22Rv1 (cell line): ENCODE measurements at regions not wholly inside any gene's neighbourhood (a gene's known extent, or its start where the extent isn't known, plus 50 kb on each side); places are given as distances from the start of the nearest gene placed in this dataset.
A peak's percentile ranks its signal among the peaks of the same experiment; 100 is the strongest.
"Not testable (repeated sequence)": the region's sequence is repeated elsewhere in the genome, so short reads cannot be mapped to it uniquely, and the experiment has no call there.

Source experiments
- H3K27ac ChIP-seq: fragments of 450-650 bp; 2 replicates; pipeline ENCODE4 v1.5.1; 2017
- TF ChIP-seq, protein P1 (sequence below): fragments of 450-650 bp; IDR thresholded peaks from 2 replicates; pipeline ENCODE4 v1.5.1; 2017; ENCODE audit warnings: mild to moderate bottlenecking

DNA sequence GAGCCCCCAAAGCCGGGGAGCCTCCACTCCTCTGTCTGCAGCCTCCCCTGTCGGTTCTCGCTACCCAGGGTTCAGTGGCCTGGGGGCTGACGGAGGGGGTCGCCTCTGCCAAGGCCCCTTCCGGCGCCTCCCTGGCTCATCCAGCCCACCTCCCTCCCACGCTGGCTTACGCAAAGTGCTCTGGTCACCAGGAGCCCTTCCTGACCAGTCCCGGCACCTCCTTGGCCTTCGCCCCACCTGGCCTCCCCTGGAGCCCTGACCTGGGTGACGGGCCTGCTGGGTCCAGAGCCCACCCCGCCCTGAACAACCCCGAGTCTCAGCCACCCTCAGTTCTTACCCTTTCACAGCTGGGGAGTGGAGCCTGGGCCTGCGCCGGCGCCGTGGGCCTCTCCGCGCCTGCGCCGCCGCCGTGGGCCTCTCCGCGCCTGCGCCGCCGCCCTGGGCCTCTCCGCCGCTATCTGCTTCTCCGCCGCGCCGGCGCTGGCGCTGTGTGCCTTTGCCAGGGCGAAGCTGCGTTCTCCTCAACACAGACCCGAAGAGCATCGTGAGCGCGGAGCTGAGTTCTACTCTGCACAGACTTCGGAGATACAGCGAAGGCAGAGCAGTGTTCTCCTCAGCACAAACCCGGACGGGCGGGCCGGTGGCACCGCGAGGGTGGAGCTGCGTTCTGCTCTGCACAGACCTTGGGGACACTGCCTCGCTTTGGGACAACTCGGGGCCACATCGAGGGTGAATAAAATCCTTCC lies 247.6 kb downstream of the TP53TG3F start:
- TF ChIP-seq, protein P1, sequence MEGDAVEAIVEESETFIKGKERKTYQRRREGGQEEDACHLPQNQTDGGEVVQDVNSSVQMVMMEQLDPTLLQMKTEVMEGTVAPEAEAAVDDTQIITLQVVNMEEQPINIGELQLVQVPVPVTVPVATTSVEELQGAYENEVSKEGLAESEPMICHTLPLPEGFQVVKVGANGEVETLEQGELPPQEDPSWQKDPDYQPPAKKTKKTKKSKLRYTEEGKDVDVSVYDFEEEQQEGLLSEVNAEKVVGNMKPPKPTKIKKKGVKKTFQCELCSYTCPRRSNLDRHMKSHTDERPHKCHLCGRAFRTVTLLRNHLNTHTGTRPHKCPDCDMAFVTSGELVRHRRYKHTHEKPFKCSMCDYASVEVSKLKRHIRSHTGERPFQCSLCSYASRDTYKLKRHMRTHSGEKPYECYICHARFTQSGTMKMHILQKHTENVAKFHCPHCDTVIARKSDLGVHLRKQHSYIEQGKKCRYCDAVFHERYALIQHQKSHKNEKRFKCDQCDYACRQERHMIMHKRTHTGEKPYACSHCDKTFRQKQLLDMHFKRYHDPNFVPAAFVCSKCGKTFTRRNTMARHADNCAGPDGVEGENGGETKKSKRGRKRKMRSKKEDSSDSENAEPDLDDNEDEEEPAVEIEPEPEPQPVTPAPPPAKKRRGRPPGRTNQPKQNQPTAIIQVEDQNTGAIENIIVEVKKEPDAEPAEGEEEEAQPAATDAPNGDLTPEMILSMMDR: peak; percentile 20; the same call in 1 of the 2 replicates
- H3K27ac ChIP-seq: peak overlapping the region; percentile 69

DNA sequence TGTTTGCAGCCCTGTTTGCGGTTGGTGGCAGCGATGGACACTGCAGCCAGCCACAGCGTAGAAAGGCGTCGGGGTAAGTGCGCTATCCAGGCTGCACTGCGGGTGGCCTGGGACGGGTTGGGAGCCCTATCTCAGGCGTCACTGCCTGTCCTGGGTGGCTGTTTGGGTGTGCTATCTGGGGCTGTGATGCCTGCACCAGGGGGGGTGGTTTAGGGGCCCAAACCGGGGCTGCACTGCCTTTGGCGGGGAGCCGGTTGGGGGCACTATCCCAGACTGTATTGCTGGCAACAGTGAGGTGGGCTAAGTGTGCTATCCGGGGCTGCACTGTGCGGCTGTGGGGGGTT lies 248.2 kb downstream of the TP53TG3F start:
- H3K27ac ChIP-seq: peak overlapping the region; percentile 69

DNA sequence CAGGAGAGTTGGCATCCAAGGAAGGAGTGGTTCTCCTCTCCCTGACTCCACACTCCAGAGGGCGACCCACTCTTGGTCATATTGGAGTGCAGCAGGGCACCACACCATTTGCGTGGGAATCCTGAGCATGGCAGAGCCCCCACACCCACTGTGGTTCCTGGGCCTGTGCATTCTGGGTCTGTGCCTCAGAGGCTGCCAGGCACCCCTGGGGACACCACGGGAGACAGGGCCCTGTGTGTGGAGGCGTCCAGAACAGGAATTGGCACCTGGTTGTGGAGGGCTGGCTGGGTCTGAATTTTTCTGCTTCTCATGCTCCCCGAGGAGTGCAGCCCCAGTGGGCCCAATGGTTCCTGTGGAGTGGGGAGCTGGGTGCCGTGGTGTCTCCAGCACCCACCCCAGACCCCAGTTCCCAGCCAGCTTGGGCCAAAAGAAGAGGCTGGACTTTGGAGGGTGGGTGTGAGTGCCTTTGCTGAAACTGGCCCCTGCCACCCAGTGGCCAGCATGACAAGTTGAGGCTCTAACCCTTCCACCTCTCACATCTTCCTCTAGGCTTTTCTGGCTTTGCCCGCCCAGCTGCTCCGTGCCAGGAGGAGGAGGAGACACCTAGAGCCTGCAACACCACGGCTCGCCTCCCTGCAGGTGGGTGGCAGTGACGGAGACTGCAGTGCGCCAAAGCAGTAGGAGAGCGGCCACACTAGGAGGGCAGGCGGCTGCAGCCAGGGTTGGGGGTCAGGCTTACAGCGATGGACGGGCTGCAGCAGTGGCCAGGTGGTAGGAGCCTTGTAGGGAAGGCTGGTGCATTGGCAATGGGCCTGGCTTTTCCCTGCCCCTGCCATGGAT lies 250.7 kb downstream of the TP53TG3F start:
- not testable (repeated sequence) for H3K27ac ChIP-seq

DNA sequence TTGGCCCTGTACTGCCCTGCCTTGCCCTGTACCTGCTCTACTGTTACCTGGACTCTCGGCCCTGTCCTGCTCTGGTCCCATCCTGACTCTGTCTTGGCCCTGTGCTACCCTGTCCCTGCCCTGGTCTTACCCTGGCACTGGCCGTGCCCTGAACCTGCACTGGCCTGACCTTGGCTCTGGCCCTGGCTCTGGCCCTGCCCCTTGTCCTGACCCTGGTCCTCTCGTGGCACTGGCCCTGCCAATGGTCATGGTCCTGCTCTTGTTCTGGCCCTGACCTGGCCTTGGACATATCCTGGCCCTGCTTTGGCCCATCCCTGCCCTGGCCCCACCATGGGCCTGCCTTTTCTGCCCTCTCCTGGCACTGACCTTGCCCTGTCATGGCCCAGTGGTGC lies 251.3 kb downstream of the TP53TG3F start:
- H3K27ac ChIP-seq: not testable (repeated sequence)

DNA sequence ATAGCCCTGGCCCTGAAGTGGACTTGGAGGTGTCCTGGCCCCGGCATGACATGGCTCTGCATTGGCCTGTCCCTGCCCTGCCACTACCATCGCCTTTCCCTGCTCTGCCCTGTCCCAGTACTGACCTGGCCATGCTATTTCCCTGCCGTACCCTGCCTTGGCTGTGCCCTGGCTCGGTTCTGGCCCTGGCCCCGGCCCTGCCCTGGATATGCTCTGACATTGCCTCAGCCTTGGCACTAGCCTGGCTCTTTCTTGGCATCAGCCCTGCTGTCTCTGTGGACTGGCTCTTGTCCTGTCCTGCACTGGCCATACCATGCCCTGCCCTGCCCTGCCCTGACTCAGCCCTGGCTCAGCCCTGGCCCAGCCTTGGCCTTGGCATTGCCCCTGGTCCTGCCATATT lies 252.2 kb downstream of the TP53TG3F start:
- H3K27ac ChIP-seq: not testable (repeated sequence)

DNA sequence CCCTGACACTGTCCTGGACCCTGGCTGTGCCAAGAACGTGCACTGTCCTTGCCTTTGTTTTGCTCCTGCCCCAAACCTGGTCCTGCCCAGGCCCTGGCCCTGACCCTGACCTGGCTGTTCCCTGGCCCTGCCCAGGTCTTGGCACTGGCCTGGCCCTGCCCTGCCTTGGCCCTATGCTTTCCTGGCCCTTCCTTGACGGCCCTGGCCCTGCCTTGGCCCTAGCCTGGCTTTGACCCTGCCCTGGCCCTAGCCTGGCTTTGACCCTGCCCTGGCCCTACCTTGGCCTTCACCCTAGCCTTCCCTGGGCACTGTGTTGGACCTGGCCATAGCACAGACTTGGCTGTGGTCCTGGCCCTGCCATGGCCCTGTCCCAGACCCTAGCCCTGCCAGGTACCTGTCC lies 252.9 kb downstream of the TP53TG3F start:
- not testable (repeated sequence) for H3K27ac ChIP-seq

DNA sequence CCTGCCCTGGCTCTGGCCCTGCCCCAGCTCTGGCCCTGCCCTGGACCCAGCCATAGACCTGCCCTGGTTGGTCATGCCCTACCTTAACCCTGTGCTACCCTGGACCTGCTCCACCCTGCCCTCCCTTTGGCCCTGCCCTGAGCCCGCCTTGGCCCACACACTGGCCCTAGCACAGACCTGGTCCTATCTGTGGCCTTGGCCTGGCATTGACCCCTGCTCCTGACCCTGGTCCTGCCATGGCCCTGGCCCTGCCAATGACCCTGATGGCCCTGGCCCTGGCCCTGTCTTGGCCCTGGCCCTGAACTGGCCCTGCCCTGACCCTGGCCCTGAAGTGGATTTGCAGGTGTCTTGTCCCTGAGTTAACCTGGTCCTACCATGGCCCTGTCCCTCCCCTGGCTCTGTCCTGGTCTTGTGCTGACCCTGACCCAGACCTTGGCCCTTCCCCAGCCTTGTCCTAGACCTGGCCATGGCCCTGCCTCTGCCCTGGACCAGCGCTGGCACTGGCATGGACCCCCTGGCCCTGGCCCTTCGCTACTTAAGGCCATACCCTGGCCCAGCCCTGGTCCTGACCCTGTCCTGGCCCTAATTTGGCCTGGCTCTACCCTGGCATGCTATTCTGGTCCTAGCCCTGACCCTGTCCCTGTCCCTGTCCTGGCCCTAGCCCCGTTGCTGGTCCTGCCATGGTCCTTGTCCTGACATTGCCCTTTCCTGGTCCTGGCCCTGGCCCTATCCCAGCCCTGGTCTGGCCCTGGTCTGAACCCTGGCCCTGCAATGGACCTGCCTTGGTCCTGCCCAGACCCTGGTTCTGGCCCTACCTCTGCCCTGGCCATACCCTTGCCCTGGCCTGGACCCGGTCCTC lies 253.7 kb downstream of the TP53TG3F start:
- H3K27ac ChIP-seq: not testable (repeated sequence)

DNA sequence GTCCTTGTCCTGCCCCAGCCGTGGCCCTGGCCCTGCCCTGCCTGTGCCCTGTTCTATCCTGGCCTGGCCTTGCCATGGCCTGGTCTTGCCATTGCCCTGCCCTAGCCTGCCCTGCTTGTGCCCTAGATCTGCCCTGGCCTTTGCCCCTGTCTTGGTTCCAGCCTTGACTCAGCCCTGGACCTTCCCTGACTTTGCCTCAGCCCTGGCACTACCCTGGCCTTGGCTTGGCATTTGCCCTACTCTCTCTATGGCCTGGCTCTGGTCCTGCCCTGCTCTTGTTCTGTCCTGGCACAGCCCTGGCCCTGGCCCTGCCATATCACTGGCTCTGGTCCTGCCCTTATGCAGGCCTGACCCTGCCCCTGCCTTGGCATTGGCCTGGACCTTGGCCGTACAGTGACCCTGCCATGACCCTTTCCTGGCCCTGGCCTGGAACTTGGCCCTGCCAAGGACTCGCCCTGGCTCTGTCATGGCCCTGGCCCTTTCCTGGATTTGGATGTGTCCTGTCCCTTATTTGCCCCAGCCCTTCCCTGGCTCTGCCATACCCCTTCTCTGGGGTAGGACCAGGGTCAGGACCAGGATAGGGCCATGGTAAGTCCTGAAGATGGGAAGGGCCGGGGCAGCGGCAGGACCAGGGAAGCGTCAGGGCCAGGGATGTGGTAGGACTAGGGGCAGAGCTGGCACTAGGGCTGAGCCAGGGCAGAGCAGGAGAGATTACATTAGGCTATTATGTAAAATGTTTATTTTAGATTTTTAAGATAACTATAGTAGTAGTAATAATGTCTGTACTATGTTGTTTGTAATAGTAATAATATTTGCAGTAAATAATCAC lies 254.5 kb downstream of the TP53TG3F start:
- not testable (repeated sequence) for H3K27ac ChIP-seq

DNA sequence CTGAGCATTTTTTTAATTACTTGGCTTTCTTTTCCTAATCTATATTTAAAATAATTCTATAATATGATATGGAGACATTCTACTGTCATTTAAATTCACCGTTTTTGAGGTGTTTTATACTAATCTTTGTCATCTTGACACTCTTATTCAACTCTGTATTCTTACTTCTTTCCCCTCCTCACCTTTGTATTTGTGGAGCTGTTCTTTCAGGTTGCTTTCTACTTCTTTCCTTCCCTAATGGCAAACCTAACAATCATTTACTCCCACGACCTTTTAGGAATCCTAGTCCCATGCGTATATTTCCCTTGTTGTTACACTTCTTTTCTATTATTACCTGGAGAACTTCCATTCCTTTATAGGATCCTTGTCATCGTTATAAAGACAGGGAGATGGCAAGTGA lies 271.8 kb downstream of the TP53TG3F start:
- H3K27ac ChIP-seq: not testable (repeated sequence)

DNA sequence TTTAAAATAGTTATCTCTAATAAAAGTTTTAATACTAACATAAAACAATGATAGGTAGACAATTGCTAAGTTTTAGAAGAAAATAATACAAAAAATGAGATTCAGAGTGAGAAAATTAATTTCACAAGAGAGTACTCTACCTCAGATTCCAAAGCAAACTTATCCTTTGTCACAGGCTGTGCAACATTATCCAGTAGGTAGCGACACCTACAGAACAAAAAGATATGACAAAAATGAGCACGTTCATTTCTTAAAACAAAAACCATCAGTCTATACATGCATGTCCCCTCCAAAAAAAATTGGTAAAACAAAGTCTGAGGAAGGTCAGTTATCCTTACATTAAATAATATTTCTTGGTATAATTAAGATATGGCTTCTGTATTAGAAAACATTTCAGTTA lies 275.2 kb downstream of the TP53TG3F start:
- not testable (repeated sequence) for H3K27ac ChIP-seq

DNA sequence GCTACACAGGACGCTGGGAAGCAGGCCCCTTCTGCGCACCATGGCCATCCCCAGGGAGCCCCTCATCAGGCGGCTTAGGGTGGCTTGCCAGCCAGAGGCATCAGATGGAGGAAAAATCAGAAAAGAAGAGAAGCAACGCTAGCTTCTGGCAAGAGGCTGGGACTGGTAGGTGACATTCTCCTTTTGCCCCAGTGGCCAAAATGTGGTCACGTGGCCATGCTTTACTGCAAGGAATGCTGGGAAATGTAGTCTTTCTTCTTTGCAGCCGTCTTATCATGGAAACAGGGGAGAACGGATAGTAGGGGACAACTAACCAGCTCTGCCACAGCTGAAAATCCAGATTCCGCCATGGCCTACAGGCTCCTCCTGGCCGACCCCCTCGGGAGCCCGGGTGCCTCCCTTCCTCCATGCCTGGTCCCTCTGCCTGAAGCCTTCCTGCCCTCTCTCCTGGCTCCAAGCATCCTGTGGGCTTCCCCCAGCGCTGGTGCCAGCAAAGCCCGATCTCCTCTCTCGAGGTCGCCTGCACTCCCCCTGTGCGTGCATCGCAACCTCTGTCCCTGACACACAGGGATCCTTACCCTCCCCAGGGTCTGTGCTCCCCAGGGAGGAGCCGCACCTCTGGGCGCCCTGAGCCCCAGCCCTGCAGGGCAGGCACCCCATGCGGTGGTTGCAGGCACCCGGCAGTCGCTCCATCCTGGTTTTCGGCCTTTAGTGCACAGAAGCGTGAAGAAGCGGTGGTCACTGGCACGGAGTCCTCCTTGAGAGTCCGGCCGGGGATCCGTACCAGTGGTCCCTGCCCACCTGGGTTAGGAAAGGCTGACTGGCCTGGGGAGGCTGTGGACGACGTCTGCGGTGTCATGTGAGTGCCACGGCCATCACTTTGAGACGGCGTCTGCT lies 307.7 kb downstream of the TP53TG3F start:
- H3K27ac ChIP-seq: not testable (repeated sequence)

DNA sequence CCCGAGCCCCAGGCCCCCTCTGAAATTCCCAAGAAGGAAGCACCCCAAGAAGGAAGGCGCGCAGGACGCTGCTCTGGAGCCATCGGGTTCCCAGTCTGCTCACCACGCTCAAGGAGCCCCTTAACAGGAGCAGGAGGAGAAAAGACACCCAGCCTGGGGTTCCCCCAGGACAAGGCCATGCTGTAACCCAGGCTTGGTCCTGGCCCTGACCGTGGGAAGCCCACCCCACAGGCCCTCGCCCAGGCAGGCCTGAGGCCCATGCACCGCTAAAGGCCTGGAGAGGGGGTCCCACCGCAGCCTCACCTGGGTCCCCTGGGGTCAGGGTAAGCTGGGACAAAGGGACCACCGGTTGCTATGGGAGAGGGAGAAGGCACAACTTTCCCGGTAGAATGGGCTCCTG lies 309.3 kb downstream of the TP53TG3F start:
- not testable (repeated sequence) for H3K27ac ChIP-seq

DNA sequence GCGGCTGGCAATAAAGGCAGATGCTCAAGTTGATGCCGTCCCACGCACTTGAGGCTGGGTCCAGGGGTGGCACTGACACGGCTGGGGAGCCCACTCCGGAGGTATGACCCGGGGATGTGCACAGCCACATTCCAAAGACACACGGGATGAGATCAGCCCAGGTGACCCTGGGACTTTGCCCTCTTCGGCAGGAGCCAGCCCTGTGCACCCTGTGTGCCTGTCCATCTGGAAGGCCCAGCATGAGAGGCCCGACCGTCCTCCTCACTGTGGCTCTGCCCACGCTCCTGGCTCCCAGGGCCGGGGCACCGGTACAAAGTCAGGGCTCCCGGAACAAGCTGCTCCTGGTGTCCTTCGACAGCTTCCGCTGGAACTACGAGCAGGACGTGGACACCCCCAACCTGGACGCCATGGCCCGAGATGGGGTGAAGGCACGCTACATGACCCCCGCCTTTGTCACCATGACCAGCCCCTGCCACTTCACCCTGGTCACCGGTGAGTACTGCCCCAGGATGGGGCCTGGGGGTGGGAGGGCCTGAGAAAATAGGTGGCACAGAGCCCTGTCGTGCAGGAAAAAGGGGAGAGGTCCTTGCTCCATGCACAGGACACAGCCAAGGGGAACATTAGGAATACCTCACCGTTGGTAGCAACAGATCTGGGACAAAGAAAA lies 309.9 kb downstream of the TP53TG3F start:
- H3K27ac ChIP-seq: not testable (repeated sequence)

DNA sequence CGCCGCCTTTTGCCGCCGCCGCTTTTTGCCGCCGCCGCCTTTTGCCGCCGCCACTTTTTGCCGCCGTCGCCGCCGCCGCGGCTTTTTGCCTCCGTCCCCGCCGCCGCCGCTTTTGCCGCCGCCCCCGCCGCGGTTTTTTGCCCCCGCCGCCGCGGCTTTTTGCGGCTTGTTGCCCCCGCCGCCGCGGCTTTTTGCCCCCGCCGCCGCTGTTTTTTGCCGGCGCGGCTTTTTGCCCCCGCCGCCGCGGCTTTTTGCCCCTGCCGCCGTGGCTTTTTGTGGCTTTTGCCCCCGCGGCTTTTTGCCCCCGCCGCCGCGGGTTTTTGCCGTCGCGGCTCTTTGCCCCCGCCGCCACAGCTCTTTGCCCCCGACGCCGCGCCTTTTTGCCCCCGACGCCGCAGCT lies 311.1 kb downstream of the TP53TG3F start:
- H3K27ac ChIP-seq: not testable (repeated sequence)

DNA sequence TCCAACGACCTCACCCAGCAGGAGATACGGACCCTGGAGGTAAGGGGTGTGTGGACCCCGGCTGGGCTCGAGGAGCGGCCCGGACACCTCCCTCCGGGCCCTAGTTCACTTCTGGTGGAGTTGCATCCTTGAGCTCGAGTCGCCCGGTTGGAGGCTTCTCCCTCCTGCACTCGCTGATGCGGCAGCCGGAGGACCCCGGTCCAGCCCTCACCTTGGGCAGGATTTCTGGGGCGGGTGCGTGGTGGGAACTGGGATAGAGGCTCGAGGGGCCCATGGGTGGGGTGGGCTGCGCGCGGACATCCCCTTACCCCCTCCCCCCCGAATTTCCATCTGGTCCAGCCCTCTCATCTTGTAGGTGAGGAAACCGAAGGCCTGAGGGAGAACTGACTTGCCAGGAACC lies 311.8 kb downstream of the TP53TG3F start:
- not testable (repeated sequence) for H3K27ac ChIP-seq

DNA sequence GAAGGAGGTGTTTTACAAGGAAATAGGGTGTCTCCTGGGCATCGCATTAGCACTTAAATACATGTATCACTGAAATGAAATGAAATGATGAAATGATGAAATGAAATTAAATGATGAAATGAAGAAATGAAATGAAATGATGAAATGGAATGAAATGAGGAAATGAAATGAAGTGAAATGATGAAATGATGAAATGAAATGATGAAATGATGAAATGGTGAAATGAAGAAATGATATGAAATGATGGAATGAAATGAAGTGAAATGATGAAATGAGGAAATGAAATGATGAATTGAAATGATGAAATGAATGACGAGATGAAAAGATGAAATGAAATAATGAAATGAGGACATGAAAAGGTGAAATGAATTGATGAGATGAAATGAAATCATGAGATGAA lies 314.6 kb downstream of the TP53TG3F start:
- H3K27ac ChIP-seq: not testable (repeated sequence)

DNA sequence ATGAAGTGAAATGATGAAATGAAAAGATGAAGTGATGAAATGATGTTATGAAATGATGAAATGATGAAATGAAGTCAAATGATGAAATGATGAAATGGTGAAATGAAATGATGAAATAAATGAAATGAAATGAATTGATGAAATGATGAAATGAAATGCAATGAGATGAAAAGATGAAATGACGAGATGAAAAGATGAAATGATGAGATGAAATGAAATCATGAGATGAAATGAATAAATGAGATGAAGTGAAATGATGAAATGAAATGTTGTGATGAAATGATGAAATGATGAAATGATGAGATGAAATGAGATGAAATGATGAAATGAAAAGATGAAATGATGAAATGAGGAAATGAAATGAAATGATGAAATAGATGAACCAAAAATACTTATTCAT lies 315.3 kb downstream of the TP53TG3F start:
- not testable (repeated sequence) for H3K27ac ChIP-seq

DNA sequence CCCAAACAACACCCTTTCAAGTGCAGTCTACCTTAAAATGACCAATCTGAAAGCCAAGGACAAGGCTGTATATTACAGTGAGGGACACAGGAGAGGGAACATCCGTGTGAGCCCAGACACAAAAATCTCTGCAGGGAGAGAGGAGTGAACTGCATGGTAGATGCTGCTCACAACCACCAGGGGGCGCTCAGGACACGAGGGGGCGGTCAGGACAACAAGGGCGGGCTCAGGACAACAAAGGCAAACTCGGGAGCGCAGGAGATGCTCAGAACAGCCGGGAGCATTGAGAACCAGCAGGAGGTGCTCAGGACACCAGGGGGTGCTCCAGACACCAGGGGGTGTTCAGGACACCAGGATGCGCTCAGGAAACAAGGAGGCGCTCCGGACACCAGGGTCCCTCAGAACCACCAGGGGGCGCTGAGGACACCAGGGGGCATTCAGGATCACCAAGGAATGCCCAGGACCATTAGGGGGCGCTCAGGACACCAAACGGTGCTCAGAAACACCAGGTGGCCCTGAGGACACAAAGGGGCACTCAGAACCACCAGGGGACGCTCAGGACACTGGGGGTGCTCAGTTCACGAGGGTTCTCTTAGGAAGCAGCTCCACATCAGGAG lies 357.0 kb downstream of the TP53TG3F start:
- not testable (repeated sequence) for H3K27ac ChIP-seq
